ENCODE measurements at regions not wholly inside any gene's neighbourhood (a gene's known extent, or its start where the extent isn't known, plus 50 kb on each side); places are given as distances from the start of the nearest gene placed in this dataset.

- H2AFZ ChIP-seq (ENCODE audit: low read length) = no peak overlapping the region
- no peaks in the 10 kb centered on the region for H4K20me1 ChIP-seq (ENCODE audit: control insufficient read depth, insufficient read depth, insufficient read length)
- H3K27me3 ChIP-seq (ENCODE audit: insufficient read depth, low read length) = no peaks in the 10 kb centered on the region
- no peak overlapping the region for H3K56ac ChIP-seq (ENCODE audit: insufficient read length, low read depth, low read length)
- no CpG with 5 or more reads among the region's 4 CpGs for WGBS (ENCODE audit: extremely low coverage, insufficient read length, low lambda C conversion rate)
- H2BK5ac ChIP-seq (ENCODE audit: insufficient read length, low read length) = no peak overlapping the region
- no peak overlapping the region for H2BK20ac ChIP-seq (ENCODE audit: low read depth, low read length, poor library complexity, severe bottlenecking)
- Mint-ChIP-seq H3K4me1 (peaks cover 5 to 7% of the 10 kb centered on the region in 2 experiments), H3K27ac (no peak overlapping the region), H3K4me3 (no peak overlapping the region), H3K27me3 (ENCODE audit: low read depth) (no peaks in the 10 kb centered on the region), H3K9me3 (peaks cover 0 to 3% of the 10 kb centered on the region in 2 experiments; a peak in 1 of 5 replicates), H3K36me3 (ENCODE audit: insufficient read depth in 1 of 3, low read depth in 3 of 3) (no peaks in the 10 kb centered on the region)
- no peak overlapping the region for H3T11ph ChIP-seq (ENCODE audit: low read length)
- no peaks in the 10 kb centered on the region for H3K4me1 ChIP-seq (ENCODE audit: insufficient read depth, low read length)
- no peaks in the 10 kb centered on the region for H3K79me2 ChIP-seq (ENCODE audit: insufficient read depth, low read length)
- no peak overlapping the region for H3K27ac ChIP-seq (ENCODE audit: insufficient read length, low read depth, low read length)
- H2BK120ac ChIP-seq (ENCODE audit: low read depth, low read length, poor library complexity, severe bottlenecking) = no peak overlapping the region
- no peaks in the 10 kb centered on the region for H3K79me1 ChIP-seq (ENCODE audit: insufficient read depth, low read depth, low read length, poor library complexity, severe bottlenecking)
- no peaks in the 10 kb centered on the region for H3K23me2 ChIP-seq (ENCODE audit: insufficient read length, low read depth, low read length, poor library complexity, severe bottlenecking)
- H4K91ac ChIP-seq (ENCODE audit: insufficient read length, low read depth, low read length) = no peak overlapping the region
- DNase-seq = no peak
- no peak overlapping the region for H3K4ac ChIP-seq (ENCODE audit: low read depth, low read length)
- H2BK15ac ChIP-seq (ENCODE audit: low read depth, low read length) = no peak overlapping the region
- no peak overlapping the region for H3K4me2 ChIP-seq (ENCODE audit: insufficient read depth, insufficient read length, low read length)
- no peak for TF ChIP-seq CTCF (conservative IDR thresholded peaks at IDR 0.05)
- no peak overlapping the region for H2BK12ac ChIP-seq (ENCODE audit: insufficient read length, low read depth, low read length)
- H4K8ac ChIP-seq (replicated peaks; ENCODE audit: insufficient read length, low read depth, low read length) = no peak overlapping the region
- no peak overlapping the region for H3K23ac ChIP-seq (ENCODE audit: insufficient read length, low read depth, low read length)
- no peaks in the 10 kb centered on the region for H3K9me3 ChIP-seq (ENCODE audit: control insufficient read depth, low read depth, low read length)
- H3K14ac ChIP-seq (ENCODE audit: insufficient read depth, low read length) = no peak overlapping the region
- H4K5ac ChIP-seq (ENCODE audit: insufficient read length, low read depth, low read length) = no peak overlapping the region
- no peak overlapping the region for H2AK5ac ChIP-seq (ENCODE audit: insufficient read length, low read length)
- no peak overlapping the region for H3K9ac ChIP-seq (ENCODE audit: extremely low read depth, insufficient read length, low read length)
- H3K18ac ChIP-seq (ENCODE audit: insufficient read length, low read depth, low read length) = no peak overlapping the region
These were observed 470.6 kb upstream of the MPDZ start for GRCh38 chr9:13750061-13750460.
